ENCODE measurements at regions not wholly inside any gene's neighbourhood (a gene's known extent, or its start where the extent isn't known, plus 50 kb on each side); places are given as distances from the start of the nearest gene placed in this dataset.

DNA sequence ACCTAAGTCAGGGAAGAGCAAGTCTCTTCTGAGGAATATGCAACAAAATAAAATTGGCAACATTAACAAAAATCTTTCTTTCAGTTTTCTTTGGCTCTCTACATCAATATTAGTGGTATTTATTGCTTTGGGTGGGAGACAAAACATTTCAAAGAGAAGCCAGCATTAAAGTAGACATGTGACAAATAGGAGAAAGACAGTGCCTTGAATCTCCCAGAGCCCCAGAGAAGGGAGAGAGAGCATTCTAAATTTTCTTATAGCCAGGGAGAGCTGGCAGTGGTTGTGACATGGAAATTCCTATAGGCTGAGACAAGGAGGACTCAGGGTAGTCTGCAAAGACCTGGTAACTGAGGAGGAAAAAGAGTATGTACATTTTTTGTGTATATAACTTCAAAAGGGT, 79.4 kb upstream of the NREP start:
- TF ChIP-seq POLR2AphosphoS5 (IDR thresholded peaks at IDR 0.05; ENCODE audit: low read depth) (no peak), REST (IDR thresholded peaks at IDR 0.05; ENCODE audit: insufficient replicate concordance, low read depth) (no peak), GABPA (IDR thresholded peaks at IDR 0.05; ENCODE audit: low read depth) (no peak), SPI1 (IDR thresholded peaks at IDR 0.05; ENCODE audit: borderline replicate concordance, low read depth) (no peak)
- TF ChIP-seq, protein P1, sequence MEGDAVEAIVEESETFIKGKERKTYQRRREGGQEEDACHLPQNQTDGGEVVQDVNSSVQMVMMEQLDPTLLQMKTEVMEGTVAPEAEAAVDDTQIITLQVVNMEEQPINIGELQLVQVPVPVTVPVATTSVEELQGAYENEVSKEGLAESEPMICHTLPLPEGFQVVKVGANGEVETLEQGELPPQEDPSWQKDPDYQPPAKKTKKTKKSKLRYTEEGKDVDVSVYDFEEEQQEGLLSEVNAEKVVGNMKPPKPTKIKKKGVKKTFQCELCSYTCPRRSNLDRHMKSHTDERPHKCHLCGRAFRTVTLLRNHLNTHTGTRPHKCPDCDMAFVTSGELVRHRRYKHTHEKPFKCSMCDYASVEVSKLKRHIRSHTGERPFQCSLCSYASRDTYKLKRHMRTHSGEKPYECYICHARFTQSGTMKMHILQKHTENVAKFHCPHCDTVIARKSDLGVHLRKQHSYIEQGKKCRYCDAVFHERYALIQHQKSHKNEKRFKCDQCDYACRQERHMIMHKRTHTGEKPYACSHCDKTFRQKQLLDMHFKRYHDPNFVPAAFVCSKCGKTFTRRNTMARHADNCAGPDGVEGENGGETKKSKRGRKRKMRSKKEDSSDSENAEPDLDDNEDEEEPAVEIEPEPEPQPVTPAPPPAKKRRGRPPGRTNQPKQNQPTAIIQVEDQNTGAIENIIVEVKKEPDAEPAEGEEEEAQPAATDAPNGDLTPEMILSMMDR (IDR thresholded peaks at IDR 0.05; ENCODE audit: insufficient read depth, low read length) = no peak
- no peaks in the 10 kb centered on the region for H3K27me3 ChIP-seq (ENCODE audit: insufficient read depth, poor library complexity, severe bottlenecking)
- no peak for DNase-seq (ENCODE audit: low read depth in 1 of 2, low spot score in 1 of 2)
- no peak overlapping the region for H3K4me3 ChIP-seq (replicated peaks; ENCODE audit: insufficient read depth, low read length)
- H3K27ac ChIP-seq (replicated peaks) = no peak overlapping the region

GRCh38 chr5:111834926-111835599, 78.1 kb upstream of the NREP start:
- Histone ChIP-seq H3K27ac (replicated peaks) (no peak overlapping the region), H3K4me3 (replicated peaks; ENCODE audit: insufficient read depth, low read length) (no peak overlapping the region), H3K27me3 (ENCODE audit: insufficient read depth, poor library complexity, severe bottlenecking) (no peaks in the 10 kb centered on the region)
- no peak for DNase-seq (ENCODE audit: low read depth in 1 of 2, low spot score in 1 of 2)
- TF ChIP-seq, protein P1 (IDR thresholded peaks at IDR 0.05; ENCODE audit: insufficient read depth, low read length) = no peak
- TF ChIP-seq GABPA (IDR thresholded peaks at IDR 0.05; ENCODE audit: low read depth) (no peak), REST (IDR thresholded peaks at IDR 0.05; ENCODE audit: insufficient replicate concordance, low read depth) (no peak), SPI1 (IDR thresholded peaks at IDR 0.05; ENCODE audit: borderline replicate concordance, low read depth) (no peak), POLR2AphosphoS5 (IDR thresholded peaks at IDR 0.05; ENCODE audit: low read depth) (no peak)

DNA sequence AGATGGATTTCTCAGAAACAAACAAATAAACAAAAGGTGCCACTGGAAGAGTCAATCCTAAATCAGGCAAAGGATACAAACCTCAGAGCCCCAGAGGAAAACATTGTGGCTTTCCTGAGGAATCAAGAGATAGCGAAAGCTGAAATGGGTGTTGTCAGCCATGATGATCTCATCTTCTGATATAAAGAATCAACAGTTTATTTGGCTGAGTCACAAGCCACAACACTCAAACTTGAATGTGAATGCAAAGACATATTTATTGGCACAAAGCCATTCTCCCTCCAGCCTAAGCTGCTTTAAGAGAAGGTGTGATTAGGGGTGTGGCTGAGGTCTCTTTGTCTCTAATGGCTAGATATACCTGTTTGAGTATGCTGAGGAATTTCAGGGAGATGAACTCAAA, 73.3 kb upstream of the NREP start:
- TF ChIP-seq GABPA (IDR thresholded peaks at IDR 0.05; ENCODE audit: low read depth) (no peak), REST (IDR thresholded peaks at IDR 0.05; ENCODE audit: insufficient replicate concordance, low read depth) (no peak), POLR2AphosphoS5 (IDR thresholded peaks at IDR 0.05; ENCODE audit: low read depth) (no peak)
- TF ChIP-seq, protein P1 (IDR thresholded peaks at IDR 0.05; ENCODE audit: insufficient read depth, low read length) = no peak
- no peak for DNase-seq (ENCODE audit: low read depth in 1 of 2, low spot score in 1 of 2)
- Histone ChIP-seq H3K4me3 (replicated peaks; ENCODE audit: insufficient read depth, low read length) (no peak overlapping the region), H3K27ac (replicated peaks) (no peak overlapping the region), H3K27me3 (ENCODE audit: insufficient read depth, poor library complexity, severe bottlenecking) (no peaks in the 10 kb centered on the region)
